ENCODE measurements at regions not wholly inside any gene's neighbourhood (a gene's known extent, or its start where the extent isn't known, plus 50 kb on each side); places are given as distances from the start of the nearest gene placed in this dataset.

- no peaks in the 10 kb centered on the region for H3K36me3 ChIP-seq (ENCODE audit: control insufficient read depth, insufficient read depth, low read length)
- Mint-ChIP-seq H3K27me3 (ENCODE audit: insufficient read depth, unreplicated experiment) (peaks cover under 1% of the 10 kb centered on the region), H3K4me3 (ENCODE audit: unreplicated experiment) (no peak overlapping the region), H3K36me3 (ENCODE audit: insufficient read depth, unreplicated experiment) (no peaks in the 10 kb centered on the region), H3K27ac (ENCODE audit: unreplicated experiment) (no peak overlapping the region), H3K4me1 (ENCODE audit: low read depth, unreplicated experiment) (no peaks in the 10 kb centered on the region), H3K9me3 (ENCODE audit: unreplicated experiment) (no peaks in the 10 kb centered on the region)
- H3K4me3 ChIP-seq (ENCODE audit: low read depth, low read length): no peak overlapping the region
- ChIA-PET POLR2A (no interaction called here), CTCF (no interaction called here)
- intact Hi-C loops (cut with micrococcal nuclease; ENCODE audit: unreplicated experiment): no loop called here
- no peak for DNase-seq
- no peaks in the 10 kb centered on the region for H3K27me3 ChIP-seq (replicated peaks; ENCODE audit: control insufficient read depth, insufficient read depth, low read length)
- 0 out of 2 replicates have a peak, but pooled peaks cover 3% of the 10 kb centered on the region for H3K4me1 ChIP-seq
- TF ChIP-seq CTCF (IDR thresholded peaks at IDR 0.05; ENCODE audit: insufficient read depth in 1 of 2, low read depth in 1 of 2, low read length in 1 of 2, severe bottlenecking in 1 of 2, unreplicated experiment in 1 of 2): no peak
- no TSS peak for BruUV-seq (replicated peaks)
- no peaks in the 10 kb centered on the region for H3K9me3 ChIP-seq
These were observed 476.4 kb upstream of the KCNMB2 start for GRCh38 chr3:178059836-178060235.

GRCh38 chr3:178060407-178060806, 475.8 kb upstream of the KCNMB2 start:
- no peak overlapping the region for H3K27ac Mint-ChIP-seq (ENCODE audit: unreplicated experiment)
- DNase-seq: no peak
- intact Hi-C loops (cut with micrococcal nuclease; ENCODE audit: unreplicated experiment): no loop called here
- 0 out of 2 replicates have a peak, but pooled peaks cover 3% of the 10 kb centered on the region for H3K4me1 ChIP-seq
- H3K27me3 Mint-ChIP-seq (ENCODE audit: insufficient read depth, unreplicated experiment): no peaks in the 10 kb centered on the region
- H3K36me3 Mint-ChIP-seq (ENCODE audit: insufficient read depth, unreplicated experiment): no peaks in the 10 kb centered on the region
- H3K36me3 ChIP-seq (ENCODE audit: control insufficient read depth, insufficient read depth, low read length): no peaks in the 10 kb centered on the region
- H3K4me1 Mint-ChIP-seq (ENCODE audit: low read depth, unreplicated experiment): no peaks in the 10 kb centered on the region
- no TSS peak for BruUV-seq (replicated peaks)
- H3K9me3 ChIP-seq: no peaks in the 10 kb centered on the region
- H3K27me3 ChIP-seq (replicated peaks; ENCODE audit: control insufficient read depth, insufficient read depth, low read length): no peaks in the 10 kb centered on the region
- H3K4me3 Mint-ChIP-seq (ENCODE audit: unreplicated experiment): no peak overlapping the region
- no peak for TF ChIP-seq CTCF (IDR thresholded peaks at IDR 0.05; ENCODE audit: insufficient read depth in 1 of 2, low read depth in 1 of 2, low read length in 1 of 2, severe bottlenecking in 1 of 2, unreplicated experiment in 1 of 2)
- no peaks in the 10 kb centered on the region for H3K9me3 Mint-ChIP-seq (ENCODE audit: unreplicated experiment)
- H3K4me3 ChIP-seq (ENCODE audit: low read depth, low read length): no peak overlapping the region
- ChIA-PET CTCF (no interaction called here), POLR2A (no interaction called here)

GRCh38 chr3:178062126-178062525, 474.1 kb upstream of the KCNMB2 start:
- no peaks in the 10 kb centered on the region for H3K36me3 ChIP-seq (ENCODE audit: control insufficient read depth, insufficient read depth, low read length)
- BruUV-seq (replicated peaks): no TSS peak
- no peak overlapping the region for H3K4me3 Mint-ChIP-seq (ENCODE audit: unreplicated experiment)
- 0 out of 2 replicates have a peak, but pooled peaks cover 3% of the 10 kb centered on the region for H3K4me1 ChIP-seq
- POLR2A ChIA-PET: no interaction called here
- H3K27me3 ChIP-seq (replicated peaks; ENCODE audit: control insufficient read depth, insufficient read depth, low read length): no peaks in the 10 kb centered on the region
- H3K4me1 Mint-ChIP-seq (ENCODE audit: low read depth, unreplicated experiment): no peaks in the 10 kb centered on the region
- no peaks in the 10 kb centered on the region for H3K27me3 Mint-ChIP-seq (ENCODE audit: insufficient read depth, unreplicated experiment)
- intact Hi-C loops (cut with micrococcal nuclease; ENCODE audit: unreplicated experiment): no loop called here
- DNase-seq: no peak
- H3K9me3 Mint-ChIP-seq (ENCODE audit: unreplicated experiment): no peaks in the 10 kb centered on the region
- no peak overlapping the region for H3K27ac Mint-ChIP-seq (ENCODE audit: unreplicated experiment)
- H3K9me3 ChIP-seq: no peaks in the 10 kb centered on the region
- CTCF ChIA-PET: no interaction called here
- no peaks in the 10 kb centered on the region for H3K36me3 Mint-ChIP-seq (ENCODE audit: insufficient read depth, unreplicated experiment)
- TF ChIP-seq CTCF (IDR thresholded peaks at IDR 0.05; ENCODE audit: insufficient read depth in 1 of 2, low read depth in 1 of 2, low read length in 1 of 2, severe bottlenecking in 1 of 2, unreplicated experiment in 1 of 2): no peak
- H3K4me3 ChIP-seq (ENCODE audit: low read depth, low read length): no peak overlapping the region

Measured in Caco-2 (cell line).